Endothelial cell of umbilical vein (primary cell): ENCODE measurements at regions not wholly inside any gene's neighbourhood (a gene's known extent, or its start where the extent isn't known, plus 50 kb on each side); places are given as distances from the start of the nearest gene placed in this dataset.
"Not testable (repeated sequence)": the region's sequence is repeated elsewhere in the genome, so short reads cannot be mapped to it uniquely, and the experiment has no call there.

ENCODE experiments used
- BruUV-seq: library from RNA; stranded (reverse); fragments of 400-500 nt; replicated peaks from 2 replicates; lab custom pipeline; 2021; lab: Mats Ljungman, UMichigan
- CTCF ChIA-PET: fragments of 300-600, 350-600 bp; sonication (Branson Sonifier 250); formaldehyde crosslinking; loops from one replicate; lab custom pipeline; 2021; ENCODE audit warnings: antibody characterized with exemption, inconsistent platforms; lab: Charles Lee
- POLR2A ChIA-PET: fragments of 300-600, 350-600 bp; sonication (Branson Sonifier 250); formaldehyde crosslinking; loops from one replicate; lab custom pipeline; 2021; ENCODE audit warnings: antibody characterized with exemption, inconsistent platforms; lab: Charles Lee
- DNase-seq: peaks from one replicate; pipeline ENCODE4 v3.0.0-alpha.2; 2011; ENCODE audit warnings: low read depth, low spot score
- FAIRE-seq: peaks from 2 replicates; lab custom pipeline; 2011; peaks lifted over from hg19 to GRCh38; lab: Jason Lieb, UNC
- H2AFZ ChIP-seq: 2 replicates; pipeline ENCODE4 v1.6.0; 2012; ENCODE audit warnings: low read depth, low read length, control low read depth, inconsistent platforms
- H3K27ac ChIP-seq: 2 replicates; pipeline ENCODE4 v1.5.1; 2011; ENCODE audit warnings: low read depth, mild to moderate bottlenecking, control low read depth, low read length, moderate library complexity; ENCODE audit not compliant: insufficient read depth
- H3K27me3 ChIP-seq, 2 experiments: 2 replicates each; pipeline versions ENCODE4 v1.6.0 to v1.6.1; 2011; ENCODE audit warnings: low read length in 2 of 2, mixed read lengths in 1 of 2; ENCODE audit not compliant: control insufficient read depth in 2 of 2, insufficient read depth in 2 of 2
- H3K36me3 ChIP-seq, 2 experiments: 2 replicates in 1 of 2; 3 replicates in 1 of 2; pipeline ENCODE4 v1.5.1; 2011; ENCODE audit warnings: low read length in 2 of 2, mild to moderate bottlenecking in 1 of 2, moderate library complexity in 1 of 2; ENCODE audit not compliant: control insufficient read depth in 2 of 2, insufficient read depth in 2 of 2; ENCODE audit errors: extremely low read depth in 1 of 2
- H3K4me1 ChIP-seq: 3 replicates; pipeline ENCODE4 v1.5.1; 2011; ENCODE audit warnings: mild to moderate bottlenecking, low read length; ENCODE audit not compliant: control insufficient read depth, insufficient read depth; ENCODE audit errors: extremely low read depth
- H3K4me2 ChIP-seq: 2 replicates; pipeline ENCODE4 v1.6.1; 2011; ENCODE audit warnings: low read length, control low read depth, mixed read lengths; ENCODE audit not compliant: insufficient read depth
- H3K4me3 ChIP-seq, 3 experiments: fragments of 200-600 bp in 1 of 3; sonication (generic), shearing (Covaris generic) in 1 of 3; replicated peaks in 1 of 3; 2 replicates each; pipeline ENCODE4 v1.5.1; 2011 to 2016; ENCODE audit warnings: control low read depth in 3 of 3, low read length in 3 of 3, mild to moderate bottlenecking in 2 of 3, inconsistent platforms in 1 of 3, low read depth in 1 of 3, moderate library complexity in 1 of 3; ENCODE audit not compliant: insufficient read depth in 1 of 3
- H3K79me2 ChIP-seq: 2 replicates; pipeline ENCODE4 v1.6.0; 2012; ENCODE audit warnings: low read length, inconsistent platforms; ENCODE audit not compliant: control insufficient read depth, insufficient read depth
- H3K9ac ChIP-seq: replicated peaks from 2 replicates; pipeline ENCODE3; 2011; ENCODE audit warnings: low read length, control low read depth; ENCODE audit not compliant: insufficient read depth; ENCODE audit errors: extremely low read depth
- H3K9me1 ChIP-seq: replicated peaks from 3 replicates; pipeline ENCODE4 v1.6.0; 2011; ENCODE audit warnings: mild to moderate bottlenecking, low read length; ENCODE audit not compliant: control insufficient read depth, insufficient read depth; ENCODE audit errors: extremely low read depth
- H3K9me3 ChIP-seq: replicated peaks from 2 replicates; pipeline ENCODE4 v1.5.1; 2012; ENCODE audit warnings: low read length, inconsistent platforms; ENCODE audit not compliant: control insufficient read depth, insufficient read depth
- H4K20me1 ChIP-seq: replicated peaks from 2 replicates; pipeline ENCODE3; 2011; ENCODE audit warnings: mild to moderate bottlenecking, low read length; ENCODE audit not compliant: control insufficient read depth, insufficient read depth; ENCODE audit errors: extremely low read depth
- CTCF ChIP-seq, 2 donors: IDR thresholded peaks; 1 replicate in 1 of 2; 2 replicates in 1 of 2; pipeline ENCODE4 v1.5.1; 2011; ENCODE audit warnings: low read length in 2 of 2, mild to moderate bottlenecking in 2 of 2, moderate library complexity in 2 of 2, control low read depth in 1 of 2, inconsistent platforms in 1 of 2, low read depth in 1 of 2; ENCODE audit not compliant: insufficient read depth in 1 of 2; ENCODE audit errors: extremely low read depth in 1 of 2
- EZH2 ChIP-seq: IDR thresholded peaks from 2 replicates; pipeline ENCODE4 v1.6.1; 2012; ENCODE audit warnings: borderline replicate concordance, low read depth, mild to moderate bottlenecking, moderate library complexity, low read length, inconsistent platforms; ENCODE audit not compliant: severe bottlenecking
- FOS ChIP-seq: IDR thresholded peaks from 2 replicates; pipeline ENCODE4 v1.6.1; 2011; ENCODE audit warnings: mild to moderate bottlenecking, low read length, moderate library complexity, borderline replicate concordance; ENCODE audit not compliant: insufficient read depth
- GATA2 ChIP-seq: IDR thresholded peaks from 2 replicates; pipeline ENCODE4 v1.7.0; 2011; ENCODE audit warnings: low read depth, mild to moderate bottlenecking, moderate library complexity, mixed read lengths, low read length; ENCODE audit not compliant: insufficient read length, insufficient read depth
- JUN ChIP-seq: IDR thresholded peaks from 2 replicates; pipeline ENCODE4 v1.6.1; 2011; ENCODE audit warnings: borderline replicate concordance, low read depth; ENCODE audit not compliant: insufficient read length, insufficient read depth
- MYC ChIP-seq: IDR thresholded peaks from one replicate; pipeline ENCODE4 v1.6.1; 2011; ENCODE audit warnings: mild to moderate bottlenecking, low read depth, low read length
- POLR2A ChIP-seq: IDR thresholded peaks from 2 replicates; pipeline ENCODE4 v1.6.1; 2012; ENCODE audit warnings: low read depth, mild to moderate bottlenecking, control low read depth, low read length
- dilution Hi-C: fragments of 300-500 bp; cut with MboI; formaldehyde crosslinking; loops from one replicate; pipeline ENCODE4 v1.15.0; 2019; ENCODE audit warnings: low sequenced_read_pairs; ENCODE audit not compliant: extremely low pct_ligation_motif_present
- intact Hi-C: fragments of 100-400 bp; cut with micrococcal nuclease; formaldehyde crosslinking; loops from one replicate; pipeline ENCODE4 v1.10.0; 2022
- TF ChIP-seq, protein P1 (sequence below): IDR thresholded peaks from 2 replicates; pipeline ENCODE4 v1.6.1; 2011; ENCODE audit not compliant: insufficient read depth, insufficient read length

GRCh38 chr3:95343767-95344166, 1280.9 kb downstream of the NSUN3 start:
- no peaks in the 10 kb centered on the region for H3K9me1 ChIP-seq
- ChIA-PET CTCF (interaction anchor here (1.4 kb wide), 1 partner anchor 16 kb away, joined by 3 read pairs; no protein-coding TSS in a partner anchor), POLR2A (no interaction called here)
- BruUV-seq: no TSS peak
- no peaks in the 10 kb centered on the region for H3K4me1 ChIP-seq
- no peak overlapping the region for H3K9ac ChIP-seq
- H2AFZ ChIP-seq: no peak overlapping the region
- no peaks in the 10 kb centered on the region for H3K36me3 ChIP-seq
- no peaks in the 10 kb centered on the region for H3K9me3 ChIP-seq
- H3K4me2 ChIP-seq: no peak overlapping the region
- H3K4me3 ChIP-seq: no peak overlapping the region
- no peak for DNase-seq
- H4K20me1 ChIP-seq: no peaks in the 10 kb centered on the region
- no peak overlapping the region for H3K27ac ChIP-seq
- H3K27me3 ChIP-seq: no peaks in the 10 kb centered on the region
- FAIRE-seq: no peak
- no peak for TF ChIP-seq JUN
- TF ChIP-seq MYC: no peak
- TF ChIP-seq FOS: no peak
- TF ChIP-seq, protein P1, sequence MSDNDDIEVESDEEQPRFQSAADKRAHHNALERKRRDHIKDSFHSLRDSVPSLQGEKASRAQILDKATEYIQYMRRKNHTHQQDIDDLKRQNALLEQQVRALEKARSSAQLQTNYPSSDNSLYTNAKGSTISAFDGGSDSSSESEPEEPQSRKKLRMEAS: no peak
- TF ChIP-seq GATA2: no peak
- no peak for TF ChIP-seq CTCF (IDR thresholded peaks at IDR 0.05; ENCODE audit: extremely low read depth in 1 of 2, insufficient read depth in 1 of 2, low read depth in 1 of 2, low read length in 2 of 2)
- TF ChIP-seq EZH2: no peak
- no peak for TF ChIP-seq POLR2A
- intact Hi-C loops (no loop called here), dilution Hi-C loops (no loop called here)
- H3K79me2 ChIP-seq: no peaks in the 10 kb centered on the region

- DNase-seq, H3K36me3 ChIP-seq, H4K20me1 ChIP-seq, intact Hi-C loops, FAIRE-seq, H3K4me3 ChIP-seq, H3K4me1 ChIP-seq, BruUV-seq, H2AFZ ChIP-seq, H3K4me2 ChIP-seq, POLR2A ChIA-PET, H3K27me3 ChIP-seq, H3K27ac ChIP-seq, H3K9ac ChIP-seq, H3K79me2 ChIP-seq, H3K9me3 ChIP-seq, H3K9me1 ChIP-seq, CTCF ChIA-PET, dilution Hi-C loops: not testable (repeated sequence)
Observed at GRCh38 chr3:95347936-95348335, 1285.1 kb downstream of the NSUN3 start.
